A549 (cell line): ENCODE measurements at regions not wholly inside any gene's neighbourhood (a gene's known extent, or its start where the extent isn't known, plus 50 kb on each side); places are given as distances from the start of the nearest gene placed in this dataset.
A peak's percentile ranks its signal among the peaks of the same experiment; 100 is the strongest.

Experiments used
- ATAC-seq, 2 experiments: fragments of 200-7000 bp in 1 of 2; fragments of >200 bp in 1 of 2; cut with Nextera tagmentation in 1 of 2; cut with Tn5 transposase in 1 of 2; 3 replicates each; pipeline versions ENCODE4 v1.8.0 to v1.9.1; 2018 to 2020; ENCODE audit warnings: mild to moderate bottlenecking in 1 of 2, moderate library complexity in 1 of 2
- CTCF ChIA-PET: fragments of 300-600 bp; sonication (Branson Sonifier 250); formaldehyde crosslinking; extraction: SDS; loops from one replicate; lab custom pipeline; 2021; ENCODE audit warnings: antibody characterized with exemption, inconsistent platforms; lab: Yijun Ruan, JAX
- POLR2A ChIA-PET: fragments of 350-600 bp; formaldehyde crosslinking; extraction: SDS; loops from one replicate; lab custom pipeline; 2021; ENCODE audit warnings: antibody characterized with exemption, inconsistent platforms; lab: Yijun Ruan, JAX
- DNase-seq, 2 experiments: peaks; one replicate each; pipeline versions ENCODE4 v3.0.0 to v3.0.0-alpha.2; 2011 to 2016; ENCODE audit warnings: low read depth in 1 of 2, low spot score in 1 of 2
- FAIRE-seq: peaks from 2 replicates; lab custom pipeline; 2011; peaks lifted over from hg19 to GRCh38; lab: Jason Lieb, UNC
- H3K27ac ChIP-seq, 2 experiments: fragments of >200 bp; sonication (Bioruptor Twin); formaldehyde crosslinking; 3 replicates each; pipeline ENCODE4 v1.5.1; 2016 to 2017
- H3K4me1 ChIP-seq: fragments of >200 bp; sonication (Bioruptor Twin); formaldehyde crosslinking; 3 replicates; pipeline ENCODE4 v1.6.1; 2016
- H3K4me2 ChIP-seq: fragments of >200 bp; sonication (Bioruptor Twin); formaldehyde crosslinking; 3 replicates; pipeline ENCODE4 v1.6.1; 2016
- H3K4me3 ChIP-seq: fragments of >200 bp; sonication (Bioruptor Twin); formaldehyde crosslinking; 3 replicates; pipeline ENCODE4 v1.5.1; 2016
- H3K9me3 ChIP-seq: fragments of >200 bp; sonication (Bioruptor Twin); formaldehyde crosslinking; 3 replicates; pipeline ENCODE4 v1.6.1; 2016
- EHF ChIP-seq: fragments of 250-450 bp; sonication (Bioruptor Pico); IDR thresholded peaks from 2 replicates; pipeline ENCODE4 v1.5.0; 2020; ENCODE audit warnings: mild to moderate bottlenecking
- FOXS1 ChIP-seq: fragments of 250-450 bp; sonication (Bioruptor Pico); IDR thresholded peaks from 2 replicates; pipeline ENCODE4 v1.5.0; 2020; ENCODE audit warnings: mild to moderate bottlenecking, moderate library complexity
- HOXB13 ChIP-seq: fragments of 250-450 bp; sonication (Bioruptor Pico); IDR thresholded peaks from 2 replicates; pipeline ENCODE4 v1.5.0; 2020; ENCODE audit warnings: low read depth, mild to moderate bottlenecking, moderate library complexity
- HOXB5 ChIP-seq: fragments of 250-450 bp; sonication (Bioruptor Pico); IDR thresholded peaks from 2 replicates; pipeline ENCODE4 v1.5.0; 2020; ENCODE audit warnings: mild to moderate bottlenecking, moderate library complexity
- JUNB ChIP-seq: fragments of >200 bp; sonication (Bioruptor Twin); formaldehyde crosslinking; IDR thresholded peaks from 2 replicates; pipeline ENCODE4 v1.6.1; 2016
- KDM1A ChIP-seq: fragments of 200-600 bp; sonication (generic); IDR thresholded peaks from 2 replicates; pipeline ENCODE4 v1.6.1; 2016; ENCODE audit warnings: low read depth, mild to moderate bottlenecking
- MAFK ChIP-seq: fragments of 450-650 bp; IDR thresholded peaks from 2 replicates; pipeline ENCODE4 v1.6.1; 2014; ENCODE audit not compliant: partially characterized antibody
- NFE2L2 ChIP-seq: fragments of 150-350 bp; conservative IDR thresholded peaks from 2 replicates; pipeline ENCODE4 v1.6.1; 2014; ENCODE audit warnings: low read length
- NPAS2 ChIP-seq: fragments of 250-450 bp; sonication (Bioruptor Pico); IDR thresholded peaks from 2 replicates; pipeline ENCODE4 v1.8.0; 2022; ENCODE audit warnings: mild to moderate bottlenecking, moderate library complexity, borderline replicate concordance
- NR3C1 ChIP-seq: fragments of >200 bp; sonication (Bioruptor Twin); formaldehyde crosslinking; IDR thresholded peaks from 3 replicates; pipeline ENCODE4 v1.6.1; 2017
- POLR2A ChIP-seq: IDR thresholded peaks from 2 replicates; pipeline ENCODE4 v1.6.1; 2012; ENCODE audit warnings: mild to moderate bottlenecking, low read length
- SREBF2 ChIP-seq: fragments of 450-650 bp; IDR thresholded peaks from 2 replicates; pipeline ENCODE4 v1.6.1; 2014; ENCODE audit warnings: mild to moderate bottlenecking, moderate library complexity
- TP53 ChIP-seq: fragments of 250-450 bp; sonication (Bioruptor Pico); IDR thresholded peaks from 2 replicates; pipeline ENCODE4 v1.5.0; 2021; ENCODE audit warnings: mild to moderate bottlenecking, moderate library complexity
- ZC3H11A ChIP-seq: fragments of 450-650 bp; IDR thresholded peaks from 2 replicates; pipeline ENCODE4 v1.6.1; 2014; ENCODE audit warnings: antibody characterized with exemption, mild to moderate bottlenecking
- ZNF302 ChIP-seq: fragments of 250-450 bp; sonication (Bioruptor Pico); IDR thresholded peaks from 2 replicates; pipeline ENCODE4 v1.9.0; 2021; ENCODE audit warnings: inconsistent platforms, mild to moderate bottlenecking, moderate library complexity
- WGBS: methylation state at CpG from one replicate; pipeline ENCODE4 v1.1.6; 2017; ENCODE audit errors: missing lambda C conversion rate; 5-methylcytosine and 5-hydroxymethylcytosine counted together
- TF ChIP-seq, protein P1 (sequence below): fragments of >200 bp; sonication (Bioruptor Twin); formaldehyde crosslinking; IDR thresholded peaks from 3 replicates; pipeline ENCODE4 v1.6.1; 2016
- TF ChIP-seq, protein P2 (sequence below): fragments of 200-600 bp; sonication (generic); IDR thresholded peaks from 2 replicates; pipeline ENCODE4 v1.6.1; 2016; ENCODE audit warnings: antibody characterized with exemption, mild to moderate bottlenecking, moderate library complexity
- TF ChIP-seq, protein P3 (sequence below): fragments of 450-650 bp; IDR thresholded peaks from 2 replicates; pipeline ENCODE4 v1.6.1; 2014; ENCODE audit warnings: antibody characterized with exemption

DNA sequence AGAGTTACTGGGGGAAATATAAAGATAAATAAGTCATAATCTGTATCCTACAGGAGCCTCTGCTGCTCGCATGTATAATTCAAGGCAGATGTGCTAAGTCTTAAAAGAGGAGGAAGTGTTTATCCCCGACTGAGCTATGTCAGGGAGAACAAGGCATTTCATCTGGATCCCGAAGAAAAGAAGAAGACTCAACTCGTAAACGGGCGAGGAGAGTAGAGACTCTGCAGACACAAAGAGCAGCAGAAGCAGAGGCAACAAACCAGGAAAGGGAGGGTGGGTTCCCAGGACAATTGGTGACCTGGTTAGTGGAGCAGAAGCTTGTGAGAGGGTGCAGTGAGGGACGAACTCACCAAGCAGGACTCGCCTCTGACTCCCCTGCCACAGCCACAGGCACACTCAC, 368.6 kb downstream of the EIPR1 start (continued):
- TF ChIP-seq, protein P1, sequence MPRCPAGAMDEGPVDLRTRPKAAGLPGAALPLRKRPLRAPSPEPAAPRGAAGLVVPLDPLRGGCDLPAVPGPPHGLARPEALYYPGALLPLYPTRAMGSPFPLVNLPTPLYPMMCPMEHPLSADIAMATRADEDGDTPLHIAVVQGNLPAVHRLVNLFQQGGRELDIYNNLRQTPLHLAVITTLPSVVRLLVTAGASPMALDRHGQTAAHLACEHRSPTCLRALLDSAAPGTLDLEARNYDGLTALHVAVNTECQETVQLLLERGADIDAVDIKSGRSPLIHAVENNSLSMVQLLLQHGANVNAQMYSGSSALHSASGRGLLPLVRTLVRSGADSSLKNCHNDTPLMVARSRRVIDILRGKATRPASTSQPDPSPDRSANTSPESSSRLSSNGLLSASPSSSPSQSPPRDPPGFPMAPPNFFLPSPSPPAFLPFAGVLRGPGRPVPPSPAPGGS = no peak
- TF ChIP-seq, all 56 proteins: peak for 0

DNA sequence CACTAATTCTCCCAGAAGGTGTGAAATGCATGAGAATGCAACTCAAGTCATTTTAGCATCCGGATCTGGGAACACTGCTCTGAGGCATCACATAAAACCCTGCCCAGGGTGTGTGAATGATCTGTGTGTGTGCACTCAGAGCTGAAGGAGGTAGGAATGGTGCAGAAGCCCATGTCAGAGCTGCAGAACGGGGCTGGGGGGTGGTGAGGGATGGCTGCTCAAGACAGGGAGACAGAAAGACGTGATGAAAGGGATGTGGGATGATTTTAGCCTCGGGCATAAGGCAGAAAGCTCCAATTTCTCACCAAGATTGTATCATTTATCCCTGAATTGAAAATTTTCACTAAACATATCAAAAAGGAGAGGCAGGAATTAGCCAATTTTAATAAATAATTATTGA, 369.1 kb downstream of the EIPR1 start:
- TF ChIP-seq POLR2A (no peak), KDM1A (no peak), NPAS2 (no peak), JUNB (no peak), HOXB13 (CRISPR knock-in tag) (no peak), TP53 (CRISPR knock-in tag) (no peak), FOXS1 (CRISPR knock-in tag) (no peak), MAFK (no peak), HOXB5 (no peak), EHF (CRISPR knock-in tag) (no peak), ZNF302 (CRISPR knock-in tag) (no peak)
- TF ChIP-seq, protein P2, sequence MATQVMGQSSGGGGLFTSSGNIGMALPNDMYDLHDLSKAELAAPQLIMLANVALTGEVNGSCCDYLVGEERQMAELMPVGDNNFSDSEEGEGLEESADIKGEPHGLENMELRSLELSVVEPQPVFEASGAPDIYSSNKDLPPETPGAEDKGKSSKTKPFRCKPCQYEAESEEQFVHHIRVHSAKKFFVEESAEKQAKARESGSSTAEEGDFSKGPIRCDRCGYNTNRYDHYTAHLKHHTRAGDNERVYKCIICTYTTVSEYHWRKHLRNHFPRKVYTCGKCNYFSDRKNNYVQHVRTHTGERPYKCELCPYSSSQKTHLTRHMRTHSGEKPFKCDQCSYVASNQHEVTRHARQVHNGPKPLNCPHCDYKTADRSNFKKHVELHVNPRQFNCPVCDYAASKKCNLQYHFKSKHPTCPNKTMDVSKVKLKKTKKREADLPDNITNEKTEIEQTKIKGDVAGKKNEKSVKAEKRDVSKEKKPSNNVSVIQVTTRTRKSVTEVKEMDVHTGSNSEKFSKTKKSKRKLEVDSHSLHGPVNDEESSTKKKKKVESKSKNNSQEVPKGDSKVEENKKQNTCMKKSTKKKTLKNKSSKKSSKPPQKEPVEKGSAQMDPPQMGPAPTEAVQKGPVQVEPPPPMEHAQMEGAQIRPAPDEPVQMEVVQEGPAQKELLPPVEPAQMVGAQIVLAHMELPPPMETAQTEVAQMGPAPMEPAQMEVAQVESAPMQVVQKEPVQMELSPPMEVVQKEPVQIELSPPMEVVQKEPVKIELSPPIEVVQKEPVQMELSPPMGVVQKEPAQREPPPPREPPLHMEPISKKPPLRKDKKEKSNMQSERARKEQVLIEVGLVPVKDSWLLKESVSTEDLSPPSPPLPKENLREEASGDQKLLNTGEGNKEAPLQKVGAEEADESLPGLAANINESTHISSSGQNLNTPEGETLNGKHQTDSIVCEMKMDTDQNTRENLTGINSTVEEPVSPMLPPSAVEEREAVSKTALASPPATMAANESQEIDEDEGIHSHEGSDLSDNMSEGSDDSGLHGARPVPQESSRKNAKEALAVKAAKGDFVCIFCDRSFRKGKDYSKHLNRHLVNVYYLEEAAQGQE = no peak
- TF ChIP-seq, protein P3, sequence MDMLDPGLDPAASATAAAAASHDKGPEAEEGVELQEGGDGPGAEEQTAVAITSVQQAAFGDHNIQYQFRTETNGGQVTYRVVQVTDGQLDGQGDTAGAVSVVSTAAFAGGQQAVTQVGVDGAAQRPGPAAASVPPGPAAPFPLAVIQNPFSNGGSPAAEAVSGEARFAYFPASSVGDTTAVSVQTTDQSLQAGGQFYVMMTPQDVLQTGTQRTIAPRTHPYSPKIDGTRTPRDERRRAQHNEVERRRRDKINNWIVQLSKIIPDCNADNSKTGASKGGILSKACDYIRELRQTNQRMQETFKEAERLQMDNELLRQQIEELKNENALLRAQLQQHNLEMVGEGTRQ = no peak
- TF ChIP-seq, all 56 proteins: peak for 0
- POLR2A ChIA-PET = no interaction called here
- 3% methylated on average over 4 of the region's 4 CpGs for WGBS
- H3K9me3 ChIP-seq = no peaks in the 10 kb centered on the region
- CTCF ChIA-PET = no interaction called here
- no peak overlapping the region for H3K27ac ChIP-seq
- DNase-seq = no peak
- FAIRE-seq = no peak
- no peak overlapping the region for H3K4me2 ChIP-seq
- no peak for ATAC-seq
- H3K4me1 ChIP-seq = no peaks in the 10 kb centered on the region
- no peak overlapping the region for H3K4me3 ChIP-seq

DNA sequence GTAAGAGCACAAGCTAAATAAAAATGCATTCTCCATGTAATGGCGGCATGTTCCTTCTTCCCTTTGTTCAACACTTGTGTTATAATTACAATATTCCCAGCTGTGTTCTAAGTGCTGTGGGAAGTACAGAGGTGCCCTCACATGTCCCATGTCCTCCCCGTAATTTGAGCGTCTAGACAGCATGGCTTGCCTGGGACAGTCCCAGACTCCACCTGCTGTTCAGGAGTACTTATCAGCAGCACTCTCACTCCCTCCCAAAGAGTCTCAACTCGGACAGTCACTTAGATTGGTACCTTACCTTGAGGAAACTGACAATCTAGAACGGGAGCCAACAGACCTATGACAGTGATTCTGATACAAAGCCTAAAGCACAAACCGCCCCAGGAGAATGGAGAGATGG, 370.5 kb downstream of the EIPR1 start:
- Histone ChIP-seq H3K4me1 (no peaks in the 10 kb centered on the region), H3K4me2 (no peak overlapping the region), H3K9me3 (no peaks in the 10 kb centered on the region), H3K27ac (no peak overlapping the region), H3K4me3 (no peak overlapping the region)
- WGBS = 6% methylated on average over 6 of the region's 6 CpGs
- TF ChIP-seq NFE2L2 (no peak), ZC3H11A (no peak), NR3C1 (no peak), POLR2A (no peak)
- no peak for FAIRE-seq
- ChIA-PET CTCF (no interaction called here), POLR2A (no interaction called here)
- no peak for DNase-seq
- ATAC-seq = peak in 1 of 2 experiments; percentile 54; a peak in 2 of 6 replicates

DNA sequence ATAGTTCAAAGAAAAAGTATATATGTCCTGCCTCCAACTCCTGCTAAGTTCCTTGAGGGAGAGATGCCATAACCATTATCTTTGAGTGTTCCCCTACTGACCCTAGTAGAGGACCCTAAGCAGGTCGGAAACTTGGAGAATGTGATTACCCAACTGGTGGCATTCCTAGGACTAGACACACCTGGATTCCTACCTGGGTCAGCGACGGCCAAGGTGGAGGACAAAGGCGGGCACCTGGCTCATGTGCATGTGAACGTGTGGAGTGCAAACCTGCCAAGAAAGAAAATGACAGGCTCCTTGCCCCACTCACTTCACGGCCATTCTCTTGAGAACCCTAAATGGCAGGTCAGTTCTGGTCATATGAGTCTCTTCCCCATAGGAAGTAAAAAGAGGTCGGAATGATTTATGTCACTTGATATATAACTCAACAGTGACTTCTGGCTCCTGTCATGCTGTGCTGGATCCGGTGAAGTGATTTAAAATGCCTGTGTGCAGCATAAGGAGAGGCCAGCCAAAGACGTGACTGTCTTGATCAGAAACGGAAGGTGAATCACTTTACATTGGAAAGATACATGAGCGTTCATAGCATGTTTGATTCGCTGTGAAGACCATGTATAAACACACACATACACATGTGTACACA, 371.6 kb downstream of the EIPR1 start:
- CTCF ChIA-PET = no interaction called here
- DNase-seq (no peak), FAIRE-seq (no peak), ATAC-seq (no peak)
- Histone ChIP-seq H3K4me3 (no peak overlapping the region), H3K4me1 (no peaks in the 10 kb centered on the region), H3K4me2 (no peak overlapping the region), H3K27ac (no peak overlapping the region), H3K9me3 (no peaks in the 10 kb centered on the region)
- 26% methylated on average over 12 of the region's 12 CpGs for WGBS
- POLR2A ChIA-PET = no interaction called here
- no peak for TF ChIP-seq SREBF2
